ENCODE measurements at regions not wholly inside any gene's neighbourhood (a gene's known extent, or its start where the extent isn't known, plus 50 kb on each side); places are given as distances from the start of the nearest gene placed in this dataset.

DNA sequence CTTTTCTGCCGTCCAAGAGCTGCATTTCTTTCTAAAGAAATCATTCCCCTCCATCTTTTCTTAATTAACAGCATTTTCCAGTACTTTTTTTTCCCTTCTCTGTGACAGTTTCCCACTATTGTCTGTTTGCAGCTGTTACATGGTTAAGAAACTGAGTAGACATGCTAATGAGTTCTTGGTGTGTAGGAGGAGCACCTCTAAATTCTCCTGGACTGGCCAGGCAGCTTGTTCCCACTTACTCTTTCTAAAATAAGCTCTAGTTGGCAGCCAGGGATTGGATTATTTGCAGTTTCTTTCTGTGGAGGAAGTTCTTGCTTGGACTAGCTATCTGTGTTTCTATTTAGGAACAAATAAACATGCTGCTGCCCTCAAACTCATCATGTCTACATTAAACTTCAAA lies 235.1 kb upstream of the GAP43 start:
- DNase-seq (peak in 2 of 5 donors; percentile 20 to 40), ATAC-seq (peak; percentile 91 to 94 (median 92))
- intact Hi-C loops (cut with DNase I): loop anchor here in 4 of 10 donors (10.0 kb wide), 2 partner anchors 127 to 397 kb away; no protein-coding TSS in a partner anchor
- peaks cover 0 to 4% (median 0%) of the 10 kb centered on the region in 12 donors for H3K9me3 ChIP-seq
- WGBS, 4 donors: 26 to 47% (median 37%) methylated on average over 1 of the region's 1 CpG
- H3K27me3 ChIP-seq: no peaks in the 10 kb centered on the region
- H3K4me1 ChIP-seq: peaks cover 0 to 17% (median 12%) of the 10 kb centered on the region in 12 donors
- peak overlapping the region in 11 of 12 donors; percentile 4 to 73 (median 57) for H3K27ac ChIP-seq
- no peak overlapping the region for H3K4me3 ChIP-seq
- no peaks in the 10 kb centered on the region for H3K36me3 ChIP-seq
- TF ChIP-seq, protein P1, sequence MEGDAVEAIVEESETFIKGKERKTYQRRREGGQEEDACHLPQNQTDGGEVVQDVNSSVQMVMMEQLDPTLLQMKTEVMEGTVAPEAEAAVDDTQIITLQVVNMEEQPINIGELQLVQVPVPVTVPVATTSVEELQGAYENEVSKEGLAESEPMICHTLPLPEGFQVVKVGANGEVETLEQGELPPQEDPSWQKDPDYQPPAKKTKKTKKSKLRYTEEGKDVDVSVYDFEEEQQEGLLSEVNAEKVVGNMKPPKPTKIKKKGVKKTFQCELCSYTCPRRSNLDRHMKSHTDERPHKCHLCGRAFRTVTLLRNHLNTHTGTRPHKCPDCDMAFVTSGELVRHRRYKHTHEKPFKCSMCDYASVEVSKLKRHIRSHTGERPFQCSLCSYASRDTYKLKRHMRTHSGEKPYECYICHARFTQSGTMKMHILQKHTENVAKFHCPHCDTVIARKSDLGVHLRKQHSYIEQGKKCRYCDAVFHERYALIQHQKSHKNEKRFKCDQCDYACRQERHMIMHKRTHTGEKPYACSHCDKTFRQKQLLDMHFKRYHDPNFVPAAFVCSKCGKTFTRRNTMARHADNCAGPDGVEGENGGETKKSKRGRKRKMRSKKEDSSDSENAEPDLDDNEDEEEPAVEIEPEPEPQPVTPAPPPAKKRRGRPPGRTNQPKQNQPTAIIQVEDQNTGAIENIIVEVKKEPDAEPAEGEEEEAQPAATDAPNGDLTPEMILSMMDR (IDR thresholded peaks at IDR 0.05): no peak
- no peak for TF ChIP-seq POLR2A (IDR thresholded peaks at IDR 0.05)

DNA sequence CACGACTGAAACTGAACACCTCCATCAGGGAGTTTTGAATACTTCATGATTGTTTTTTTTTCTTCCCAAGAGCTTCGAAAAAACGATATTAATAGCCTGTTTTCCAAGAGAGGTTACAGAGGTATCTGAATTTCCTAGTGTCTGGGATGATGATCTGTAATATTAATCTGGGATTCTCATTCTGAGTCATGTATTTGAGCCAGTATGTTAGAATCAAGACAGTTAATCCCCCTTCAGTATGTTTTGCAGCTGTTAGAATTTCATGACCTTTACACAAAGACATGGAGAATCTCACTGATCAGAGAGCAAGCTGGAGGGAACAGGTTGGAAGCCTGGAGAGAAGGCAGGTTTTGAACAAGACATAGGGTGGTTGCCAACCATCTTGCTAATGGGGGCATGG lies 234.5 kb upstream of the GAP43 start:
- Histone ChIP-seq H3K27me3 (no peaks in the 10 kb centered on the region), H3K4me3 (no peak overlapping the region), H3K27ac (peak overlapping the region in 11 of 12 donors; percentile 4 to 73 (median 57)), H3K4me1 (peaks cover 0 to 17% (median 12%) of the 10 kb centered on the region in 12 donors), H3K36me3 (no peaks in the 10 kb centered on the region), H3K9me3 (peaks cover 0 to 4% (median 0%) of the 10 kb centered on the region in 12 donors)
- no peak for DNase-seq
- ATAC-seq: peak in 2 of 4 donors; percentile 30 to 38
- intact Hi-C loops (cut with DNase I): loop anchor here in 4 of 10 donors (10.0 kb wide), 2 partner anchors 126 to 396 kb away; no protein-coding TSS in a partner anchor
- no peak for TF ChIP-seq POLR2A (IDR thresholded peaks at IDR 0.05)
- TF ChIP-seq, protein P1 (IDR thresholded peaks at IDR 0.05): no peak
- WGBS, 4 donors: 11 to 28% (median 17%) methylated on average over 3 of the region's 3 CpGs

DNA sequence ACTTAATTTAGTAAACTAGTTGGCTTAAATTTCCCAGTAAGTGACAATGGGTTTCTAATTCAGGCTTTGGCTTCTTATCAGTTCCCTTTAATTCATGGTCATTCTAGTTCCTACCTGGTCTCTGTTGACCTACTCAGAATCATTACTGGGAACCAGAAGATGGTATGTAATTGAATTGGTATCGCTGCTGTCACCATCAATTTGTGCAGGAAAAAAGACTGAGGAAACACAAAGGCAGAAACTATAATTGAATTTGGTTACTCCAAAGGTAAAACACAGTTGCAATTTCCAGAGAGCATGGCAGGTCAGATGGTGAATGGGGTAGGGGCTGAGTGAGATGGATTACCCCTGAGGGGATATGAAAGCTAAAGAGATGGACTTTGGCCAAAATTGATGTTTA lies 226.5 kb upstream of the GAP43 start:
- Histone ChIP-seq H3K36me3 (no peaks in the 10 kb centered on the region), H3K27me3 (no peaks in the 10 kb centered on the region), H3K4me1 (peaks cover 0 to 7% (median 0%) of the 10 kb centered on the region in 12 donors), H3K27ac (no peak overlapping the region), H3K9me3 (no peaks in the 10 kb centered on the region), H3K4me3 (no peak overlapping the region)
- intact Hi-C loops (cut with DNase I): no loop called here
- ATAC-seq: no peak
- 97 to 100% (median 100%) methylated on average over 1 of the region's 1 CpG for WGBS, 4 donors
- no peak for DNase-seq
- no peak for TF ChIP-seq POLR2A (IDR thresholded peaks at IDR 0.05)
- TF ChIP-seq, protein P1 (IDR thresholded peaks at IDR 0.05): no peak

DNA sequence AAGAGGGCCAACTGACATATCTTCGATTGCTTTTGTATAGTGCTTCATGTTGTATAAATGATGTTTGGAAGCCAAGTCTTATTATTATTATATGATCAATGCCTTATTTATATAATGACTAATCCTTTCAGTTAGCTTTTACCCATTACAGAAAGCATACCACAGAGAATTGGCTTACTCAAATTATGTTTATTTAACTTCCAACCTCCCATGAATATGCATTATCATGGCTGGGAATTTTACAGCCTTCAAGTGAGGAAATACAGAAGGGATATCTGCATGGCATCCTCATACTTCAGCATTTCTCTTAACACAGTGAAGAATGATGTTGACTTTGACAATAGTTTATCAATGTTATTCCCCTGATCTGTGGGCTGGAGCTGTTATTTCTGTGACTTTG lies 225.9 kb upstream of the GAP43 start:
- ATAC-seq (no peak), DNase-seq (no peak)
- WGBS, 4 donors: 91 to 92% (median 92%) methylated on average over 1 of the region's 1 CpG
- H3K9me3 ChIP-seq: no peaks in the 10 kb centered on the region
- no peak overlapping the region for H3K4me3 ChIP-seq
- H3K4me1 ChIP-seq: peaks cover 0 to 7% (median 0%) of the 10 kb centered on the region in 12 donors
- TF ChIP-seq, protein P1 (IDR thresholded peaks at IDR 0.05): no peak
- no peak for TF ChIP-seq POLR2A (IDR thresholded peaks at IDR 0.05)
- intact Hi-C loops (cut with DNase I): no loop called here
- no peaks in the 10 kb centered on the region for H3K27me3 ChIP-seq
- H3K27ac ChIP-seq: no peak overlapping the region
- H3K36me3 ChIP-seq: no peaks in the 10 kb centered on the region

Measured in heart left ventricle (tissue), 16 donors.